ENCODE measurements at regions not wholly inside any gene's neighbourhood (a gene's known extent, or its start where the extent isn't known, plus 50 kb on each side); places are given as distances from the start of the nearest gene placed in this dataset.

DNA sequence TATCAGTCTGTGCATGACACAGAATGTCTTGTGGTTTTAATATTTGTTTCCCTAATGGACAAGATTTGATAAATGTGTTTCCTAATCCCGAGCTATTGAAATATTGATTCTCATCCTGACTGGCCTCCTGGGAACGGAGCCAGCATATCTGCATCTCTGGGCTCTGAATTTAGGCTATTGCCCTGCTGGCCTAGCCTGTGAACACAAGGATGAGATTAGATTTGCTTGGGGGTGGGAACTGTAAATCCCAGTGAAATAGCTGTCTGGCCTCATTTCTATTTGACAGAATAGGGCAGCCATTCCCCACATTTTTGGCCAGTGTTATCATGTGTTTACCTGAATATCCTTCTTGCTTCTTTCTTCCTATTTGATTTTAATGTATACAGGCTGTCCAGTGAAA is 198.4 kb upstream of the SOX4 start:
- WGBS, 5 donors, result 22 to 42% (median 28%) methylated on average over 2 of the region's 2 CpGs
- H3K27ac ChIP-seq, result no peak overlapping the region
- no peaks in the 10 kb centered on the region for H3K9me3 ChIP-seq
- TF ChIP-seq EP300 (IDR thresholded peaks at IDR 0.05), result no peak
- TF ChIP-seq, protein P1, sequence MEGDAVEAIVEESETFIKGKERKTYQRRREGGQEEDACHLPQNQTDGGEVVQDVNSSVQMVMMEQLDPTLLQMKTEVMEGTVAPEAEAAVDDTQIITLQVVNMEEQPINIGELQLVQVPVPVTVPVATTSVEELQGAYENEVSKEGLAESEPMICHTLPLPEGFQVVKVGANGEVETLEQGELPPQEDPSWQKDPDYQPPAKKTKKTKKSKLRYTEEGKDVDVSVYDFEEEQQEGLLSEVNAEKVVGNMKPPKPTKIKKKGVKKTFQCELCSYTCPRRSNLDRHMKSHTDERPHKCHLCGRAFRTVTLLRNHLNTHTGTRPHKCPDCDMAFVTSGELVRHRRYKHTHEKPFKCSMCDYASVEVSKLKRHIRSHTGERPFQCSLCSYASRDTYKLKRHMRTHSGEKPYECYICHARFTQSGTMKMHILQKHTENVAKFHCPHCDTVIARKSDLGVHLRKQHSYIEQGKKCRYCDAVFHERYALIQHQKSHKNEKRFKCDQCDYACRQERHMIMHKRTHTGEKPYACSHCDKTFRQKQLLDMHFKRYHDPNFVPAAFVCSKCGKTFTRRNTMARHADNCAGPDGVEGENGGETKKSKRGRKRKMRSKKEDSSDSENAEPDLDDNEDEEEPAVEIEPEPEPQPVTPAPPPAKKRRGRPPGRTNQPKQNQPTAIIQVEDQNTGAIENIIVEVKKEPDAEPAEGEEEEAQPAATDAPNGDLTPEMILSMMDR (IDR thresholded peaks at IDR 0.05), result no peak
- peaks cover 0 to 6% (median 0%) of the 10 kb centered on the region in 4 donors for H3K4me1 ChIP-seq
- no peaks in the 10 kb centered on the region for H3K36me3 ChIP-seq
- H3K27me3 ChIP-seq, result no peaks in the 10 kb centered on the region
- H3K4me3 ChIP-seq, result no peak overlapping the region
- peak in 1 of 2 donors; percentile 20 for DNase-seq
- intact Hi-C loops (cut with DNase I; ENCODE audit: low total_unique reads), result no loop called here

DNA sequence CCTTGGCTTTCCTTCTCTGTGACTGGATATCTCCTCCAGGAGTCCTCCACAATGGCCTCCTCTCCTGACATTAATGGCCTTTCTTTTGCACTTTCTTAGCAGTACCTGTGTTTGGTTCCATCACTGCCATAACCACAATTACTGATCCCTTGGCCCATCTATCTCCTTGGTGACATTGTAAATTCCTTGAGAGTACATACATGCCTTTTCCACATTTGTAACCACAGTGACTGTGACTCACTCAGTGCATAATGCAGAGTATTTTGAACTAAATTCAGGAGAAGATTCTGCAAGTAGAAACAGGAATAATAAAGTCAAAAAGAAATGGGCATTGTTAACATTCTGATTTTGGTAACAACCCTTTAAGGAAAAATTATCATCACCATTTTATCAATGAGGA is 197.2 kb upstream of the SOX4 start:
- TF ChIP-seq POLR2A (IDR thresholded peaks at IDR 0.05), result no peak
- intact Hi-C loops (cut with DNase I; ENCODE audit: low total_unique reads), result no loop called here

DNA sequence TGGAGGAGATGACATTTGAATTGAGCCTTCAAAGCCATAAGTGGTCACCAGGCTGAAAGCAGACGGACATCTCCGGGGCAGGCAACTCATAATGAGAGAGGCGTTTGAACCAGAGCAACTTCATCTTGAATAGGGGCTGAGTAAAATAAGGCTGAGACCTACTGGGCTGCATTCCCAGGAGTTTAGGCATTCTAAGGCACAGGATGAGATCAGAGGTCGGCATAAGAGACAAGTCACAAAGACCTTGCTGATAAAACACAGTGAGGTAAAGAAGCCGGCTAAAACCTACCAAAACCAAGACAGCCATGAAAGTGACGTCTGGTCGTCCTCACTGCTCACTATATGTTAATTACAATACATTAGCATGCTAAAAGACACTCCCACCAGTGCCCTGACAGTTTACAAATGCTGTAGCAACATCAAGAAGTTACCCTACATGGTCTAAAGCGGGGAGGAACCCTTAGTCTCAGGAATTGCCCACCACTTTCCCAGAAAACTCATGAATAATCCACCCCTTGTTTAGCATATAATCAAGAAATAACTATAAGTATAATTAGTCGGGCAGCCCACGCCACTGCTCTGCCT is 194.7 kb upstream of the SOX4 start:
- DNase-seq, result no peak
- TF ChIP-seq, protein P1 (IDR thresholded peaks at IDR 0.05), result no peak
- TF ChIP-seq POLR2AphosphoS5 (IDR thresholded peaks at IDR 0.05), result no peak
- Histone ChIP-seq H3K27ac (no peak overlapping the region), H3K4me1 (peaks cover 0 to 6% (median 0%) of the 10 kb centered on the region in 4 donors), H3K36me3 (no peaks in the 10 kb centered on the region), H3K9me3 (no peaks in the 10 kb centered on the region), H3K27me3 (no peaks in the 10 kb centered on the region), H3K4me3 (no peak overlapping the region)
- WGBS, 5 donors, result 92 to 94% (median 94%) methylated on average over 10 of the region's 10 CpGs
- intact Hi-C loops (cut with DNase I; ENCODE audit: low total_unique reads), result no loop called here

More for the DNA sequence above, 197.2 kb upstream of the SOX4 start:
- Histone ChIP-seq H3K27me3 (no peaks in the 10 kb centered on the region), H3K9me3 (no peaks in the 10 kb centered on the region), H3K4me3 (no peak overlapping the region), H3K36me3 (no peaks in the 10 kb centered on the region), H3K4me1 (peaks cover 0 to 6% (median 0%) of the 10 kb centered on the region in 4 donors), H3K27ac (no peak overlapping the region)
- no peak for DNase-seq

DNA sequence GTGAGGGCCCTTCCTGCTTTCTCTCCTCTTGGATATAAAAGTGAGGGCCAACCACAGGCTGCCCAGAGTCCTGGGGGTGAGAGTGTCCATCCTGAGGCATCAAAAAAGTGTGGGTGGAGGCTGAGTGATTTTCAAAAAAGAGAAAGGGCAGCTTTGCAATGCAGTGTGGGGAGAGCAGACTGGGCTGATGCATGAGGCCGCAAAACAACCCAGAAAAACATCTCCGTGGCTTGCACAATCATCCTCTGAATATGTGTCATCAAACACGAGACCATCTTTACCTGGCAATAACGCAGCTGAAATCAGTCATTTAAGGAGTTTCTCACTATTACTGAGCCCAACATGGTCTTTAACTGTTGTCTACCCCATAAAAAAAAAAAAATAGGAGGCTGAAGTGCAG is 191.2 kb upstream of the SOX4 start:
- H3K9me3 ChIP-seq, result no peaks in the 10 kb centered on the region
- peak overlapping the region in 1 of 5 donors; percentile 24 for H3K27ac ChIP-seq
- H3K27me3 ChIP-seq, result no peaks in the 10 kb centered on the region
- no peak for TF ChIP-seq EP300 (IDR thresholded peaks at IDR 0.05)
- no peak for TF ChIP-seq POLR2AphosphoS5 (IDR thresholded peaks at IDR 0.05)
- TF ChIP-seq, protein P1 (IDR thresholded peaks at IDR 0.05), result no peak
- no peak for TF ChIP-seq POLR2A (IDR thresholded peaks at IDR 0.05)
- 76 to 85% (median 83%) methylated on average over 4 of the region's 4 CpGs for WGBS, 5 donors
- no peak overlapping the region for H3K4me3 ChIP-seq
- intact Hi-C loops (cut with DNase I; ENCODE audit: low total_unique reads), result no loop called here
- H3K36me3 ChIP-seq, result no peaks in the 10 kb centered on the region
- no peak for DNase-seq
- H3K4me1 ChIP-seq, result no peaks in the 10 kb centered on the region

DNA sequence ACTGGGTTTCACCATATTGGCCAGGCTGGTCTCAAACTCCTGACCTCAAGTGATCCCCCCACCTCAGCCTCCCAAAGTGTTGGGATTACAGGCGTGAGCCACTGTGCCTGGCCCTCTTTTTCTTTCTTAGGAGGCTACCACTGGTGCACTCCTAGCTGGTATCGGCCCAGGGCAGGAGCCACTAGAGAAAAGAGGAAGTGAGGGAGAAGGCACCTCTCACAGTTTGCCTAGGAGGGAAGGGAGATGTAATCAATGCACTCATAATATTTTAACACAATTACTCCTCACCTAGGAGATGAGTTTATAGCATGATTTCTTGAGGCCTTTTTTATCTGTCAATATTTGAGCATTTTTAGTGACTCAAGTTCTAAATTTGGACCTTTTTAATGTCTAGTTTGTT is 189.0 kb upstream of the SOX4 start:
- WGBS, 5 donors, result 80 to 83% (median 81%) methylated on average over 2 of the region's 2 CpGs
- no peaks in the 10 kb centered on the region for H3K36me3 ChIP-seq
- no peak for TF ChIP-seq POLR2A (IDR thresholded peaks at IDR 0.05)
- TF ChIP-seq POLR2AphosphoS5 (IDR thresholded peaks at IDR 0.05), result no peak
- TF ChIP-seq EP300 (IDR thresholded peaks at IDR 0.05), result no peak
- TF ChIP-seq, protein P1 (IDR thresholded peaks at IDR 0.05), result no peak
- DNase-seq, result no peak
- no peaks in the 10 kb centered on the region for H3K9me3 ChIP-seq
- H3K27me3 ChIP-seq, result no peaks in the 10 kb centered on the region
- intact Hi-C loops (cut with DNase I; ENCODE audit: low total_unique reads), result no loop called here
- no peaks in the 10 kb centered on the region for H3K4me1 ChIP-seq
- H3K27ac ChIP-seq, result no peak overlapping the region
- H3K4me3 ChIP-seq, result no peak overlapping the region
